ENCODE measurements at regions not wholly inside any gene's neighbourhood (a gene's known extent, or its start where the extent isn't known, plus 50 kb on each side); places are given as distances from the start of the nearest gene placed in this dataset.

GRCh38 chr5:54831233-54831632 lies 154.2 kb downstream of the ESM1 start:
- H3K36me3 ChIP-seq (ENCODE audit: insufficient read depth, low read length), result no peaks in the 10 kb centered on the region
- H3K9ac ChIP-seq (ENCODE audit: low read depth, low read length), result no peak overlapping the region
- H3K9me3 ChIP-seq (ENCODE audit: control insufficient read depth, insufficient read depth, low read length), result no peaks in the 10 kb centered on the region
- no peaks in the 10 kb centered on the region for H3K4me1 ChIP-seq (ENCODE audit: insufficient read depth, low read length)

- H3K36me3 ChIP-seq (ENCODE audit: insufficient read depth, low read length), result no peaks in the 10 kb centered on the region
- no peak overlapping the region for H3K9ac ChIP-seq (ENCODE audit: low read depth, low read length)
- no peaks in the 10 kb centered on the region for H3K4me1 ChIP-seq (ENCODE audit: insufficient read depth, low read length)
- no peaks in the 10 kb centered on the region for H3K9me3 ChIP-seq (ENCODE audit: control insufficient read depth, insufficient read depth, low read length)
Observed at GRCh38 chr5:54829676-54830535, 155.5 kb downstream of the ESM1 start.

DNA sequence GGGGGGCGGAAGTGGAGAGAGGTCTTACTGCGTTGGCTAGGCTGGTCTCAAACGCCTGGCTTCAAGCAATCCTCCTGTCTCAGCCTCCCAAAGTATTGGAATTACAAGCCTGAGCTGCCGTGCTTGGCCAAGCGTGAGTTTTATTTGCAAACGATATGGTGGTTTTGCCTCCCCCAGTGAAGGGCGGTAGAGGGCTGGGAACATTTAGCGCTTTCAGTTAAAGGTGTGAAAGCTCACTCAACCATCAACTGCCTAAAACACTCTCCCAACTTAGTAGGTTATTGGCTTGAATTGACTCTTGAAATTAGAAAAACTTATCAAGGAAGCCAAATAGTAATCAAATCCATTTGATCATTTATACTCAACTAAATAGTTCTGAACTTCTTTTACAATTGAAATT lies 156.3 kb downstream of the ESM1 start:
- no peaks in the 10 kb centered on the region for H3K4me1 ChIP-seq (ENCODE audit: insufficient read depth, low read length)
- no peak overlapping the region for H3K9ac ChIP-seq (ENCODE audit: low read depth, low read length)
- H3K36me3 ChIP-seq (ENCODE audit: insufficient read depth, low read length), result no peaks in the 10 kb centered on the region
- no peaks in the 10 kb centered on the region for H3K9me3 ChIP-seq (ENCODE audit: control insufficient read depth, insufficient read depth, low read length)

DNA sequence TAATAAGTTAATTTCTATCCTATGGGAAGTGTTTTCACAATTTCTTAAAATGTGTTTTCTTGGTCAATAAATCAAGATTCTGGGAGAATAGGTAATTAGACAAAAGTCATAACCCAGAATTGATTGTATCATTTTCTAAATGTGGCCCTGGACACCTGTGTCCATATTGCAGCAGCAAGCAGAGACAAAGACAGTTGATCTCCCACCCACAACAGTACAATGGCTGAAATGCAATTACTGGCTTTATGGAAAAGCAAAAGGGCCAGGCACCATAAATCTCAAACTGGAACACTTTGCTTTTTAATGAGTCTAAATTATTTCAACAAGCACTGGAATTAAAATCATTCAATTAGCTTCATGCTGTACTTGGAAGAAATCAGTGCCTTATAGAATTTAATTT lies 157.2 kb downstream of the ESM1 start:
- Histone ChIP-seq H3K36me3 (ENCODE audit: insufficient read depth, low read length) (no peaks in the 10 kb centered on the region), H3K4me1 (ENCODE audit: insufficient read depth, low read length) (no peaks in the 10 kb centered on the region), H3K9ac (ENCODE audit: low read depth, low read length) (no peak overlapping the region), H3K9me3 (ENCODE audit: control insufficient read depth, insufficient read depth, low read length) (no peaks in the 10 kb centered on the region)

DNA sequence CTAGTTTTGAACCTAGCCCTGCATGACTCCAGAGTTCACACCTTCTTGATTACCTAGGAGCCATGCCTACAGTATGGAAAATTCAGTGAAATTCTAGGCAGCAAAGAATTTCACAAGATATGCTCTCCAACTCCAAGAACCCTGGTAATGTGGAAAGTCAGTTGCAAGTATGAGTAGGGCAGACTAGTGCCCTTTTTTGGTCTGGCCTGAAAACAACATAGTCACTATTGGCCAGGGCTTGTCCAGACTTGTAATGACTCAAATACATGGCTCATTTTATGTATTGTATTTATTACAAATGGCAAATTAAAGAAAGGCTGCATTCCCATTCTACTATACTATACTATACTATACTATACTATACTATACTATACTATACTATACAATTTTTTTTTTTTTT lies 160.4 kb downstream of the ESM1 start:
- no peaks in the 10 kb centered on the region for H3K4me1 ChIP-seq (ENCODE audit: insufficient read depth, low read length)
- H3K9me3 ChIP-seq (ENCODE audit: control insufficient read depth, insufficient read depth, low read length), result no peaks in the 10 kb centered on the region
- H3K9ac ChIP-seq (ENCODE audit: low read depth, low read length), result no peak overlapping the region
- no peaks in the 10 kb centered on the region for H3K36me3 ChIP-seq (ENCODE audit: insufficient read depth, low read length)

DNA sequence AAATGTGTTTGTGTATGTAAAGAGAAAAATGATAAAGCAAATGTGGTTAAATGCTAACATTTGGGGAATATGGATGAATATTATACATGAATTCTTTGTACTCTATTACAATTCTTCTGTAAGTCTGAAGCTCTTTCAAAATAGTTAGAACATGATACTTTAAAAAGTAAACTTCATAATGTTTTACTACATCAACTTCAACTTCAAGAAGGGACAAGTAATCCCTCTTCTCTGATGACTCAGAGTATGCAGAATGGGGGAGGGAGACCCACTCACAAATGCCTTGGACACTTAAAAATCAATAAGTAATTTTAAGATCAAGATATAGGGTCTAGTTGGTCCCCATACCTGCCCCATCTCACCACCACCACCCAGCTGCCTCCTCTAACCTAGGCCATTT lies 162.4 kb downstream of the ESM1 start:
- Histone ChIP-seq H3K9ac (ENCODE audit: low read depth, low read length) (no peak overlapping the region), H3K4me1 (ENCODE audit: insufficient read depth, low read length) (no peaks in the 10 kb centered on the region), H3K36me3 (ENCODE audit: insufficient read depth, low read length) (no peaks in the 10 kb centered on the region), H3K9me3 (ENCODE audit: control insufficient read depth, insufficient read depth, low read length) (no peaks in the 10 kb centered on the region)

DNA sequence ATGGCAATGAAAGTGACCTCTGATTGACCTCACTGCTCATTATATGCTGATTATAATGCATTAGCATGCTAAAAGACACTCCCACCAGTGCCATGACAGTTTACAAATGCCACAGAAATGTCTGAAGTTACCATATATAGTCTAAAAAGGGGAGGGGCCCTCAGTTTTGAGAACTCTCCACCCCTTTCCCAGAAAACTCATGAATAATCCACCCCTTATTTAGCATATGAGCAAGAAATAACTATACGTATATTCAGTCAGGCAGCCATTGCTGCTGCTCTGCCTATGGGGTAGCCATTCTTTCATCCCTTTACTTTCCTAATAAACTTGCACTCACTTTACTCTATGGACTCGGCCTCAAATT lies 163.1 kb downstream of the ESM1 start:
- H3K9ac ChIP-seq (ENCODE audit: low read depth, low read length), result no peak overlapping the region
- no peaks in the 10 kb centered on the region for H3K9me3 ChIP-seq (ENCODE audit: control insufficient read depth, insufficient read depth, low read length)
- H3K4me1 ChIP-seq (ENCODE audit: insufficient read depth, low read length), result no peaks in the 10 kb centered on the region
- H3K36me3 ChIP-seq (ENCODE audit: insufficient read depth, low read length), result no peaks in the 10 kb centered on the region

- Histone ChIP-seq H3K9ac (ENCODE audit: low read depth, low read length) (no peak overlapping the region), H3K36me3 (ENCODE audit: insufficient read depth, low read length) (no peaks in the 10 kb centered on the region), H3K4me1 (ENCODE audit: insufficient read depth, low read length) (no peaks in the 10 kb centered on the region), H3K9me3 (ENCODE audit: control insufficient read depth, insufficient read depth, low read length) (no peaks in the 10 kb centered on the region)
Observed at GRCh38 chr5:54821445-54822323, 163.7 kb downstream of the ESM1 start.

DNA sequence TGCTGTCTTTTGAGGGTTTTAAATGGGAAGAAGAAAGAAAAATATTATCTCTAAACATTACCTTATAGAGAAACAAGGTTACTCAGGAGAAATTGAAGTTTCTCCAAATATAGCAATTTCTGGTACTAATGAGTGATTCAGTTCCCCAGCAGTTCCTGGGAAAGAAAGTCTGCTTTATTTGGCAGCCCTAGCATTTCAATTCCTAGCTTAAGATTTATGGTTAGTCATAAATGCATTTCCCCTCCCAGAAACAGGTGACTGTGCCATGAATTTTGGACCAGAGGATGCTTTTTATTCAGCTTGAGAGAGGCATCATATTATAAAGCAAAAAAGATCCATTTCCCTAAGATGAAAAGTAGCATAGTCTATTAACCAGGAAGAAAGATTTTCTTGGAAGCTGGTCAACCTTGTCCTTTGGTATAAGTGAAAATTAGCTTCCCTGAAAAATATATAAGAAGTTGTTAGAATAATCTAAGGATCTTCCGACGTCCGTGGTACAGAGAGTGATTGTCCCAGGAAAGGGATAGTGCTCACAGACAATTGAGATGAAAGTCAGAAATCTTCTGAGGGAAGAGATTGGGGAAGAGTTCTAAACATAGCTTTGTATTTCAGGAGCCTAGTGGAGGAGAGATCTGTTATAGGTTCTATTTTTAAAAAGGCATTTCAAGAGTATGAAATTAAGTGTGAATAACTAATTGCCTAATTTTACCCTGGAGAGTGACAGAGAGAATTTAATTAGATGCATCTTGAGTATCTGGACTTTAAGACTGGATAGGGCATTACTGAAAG lies 164.9 kb downstream of the ESM1 start:
- H3K9me3 ChIP-seq (ENCODE audit: control insufficient read depth, insufficient read depth, low read length), result no peaks in the 10 kb centered on the region

GRCh38 chr5:54807421-54807820 lies 178.0 kb downstream of the ESM1 start:
- Histone ChIP-seq H3K4me1 (ENCODE audit: insufficient read depth, low read length) (no peaks in the 10 kb centered on the region), H3K9me3 (ENCODE audit: control insufficient read depth, insufficient read depth, low read length) (peaks cover 7% of the 10 kb centered on the region; the same call in 1 of the 2 replicates), H3K36me3 (ENCODE audit: insufficient read depth, low read length) (no peaks in the 10 kb centered on the region), H3K9ac (ENCODE audit: low read depth, low read length) (no peak overlapping the region)

More for the DNA sequence above, 164.9 kb downstream of the ESM1 start:
- H3K36me3 ChIP-seq (ENCODE audit: insufficient read depth, low read length), result no peaks in the 10 kb centered on the region
- no peak overlapping the region for H3K9ac ChIP-seq (ENCODE audit: low read depth, low read length)
- H3K4me1 ChIP-seq (ENCODE audit: insufficient read depth, low read length), result no peaks in the 10 kb centered on the region

DNA sequence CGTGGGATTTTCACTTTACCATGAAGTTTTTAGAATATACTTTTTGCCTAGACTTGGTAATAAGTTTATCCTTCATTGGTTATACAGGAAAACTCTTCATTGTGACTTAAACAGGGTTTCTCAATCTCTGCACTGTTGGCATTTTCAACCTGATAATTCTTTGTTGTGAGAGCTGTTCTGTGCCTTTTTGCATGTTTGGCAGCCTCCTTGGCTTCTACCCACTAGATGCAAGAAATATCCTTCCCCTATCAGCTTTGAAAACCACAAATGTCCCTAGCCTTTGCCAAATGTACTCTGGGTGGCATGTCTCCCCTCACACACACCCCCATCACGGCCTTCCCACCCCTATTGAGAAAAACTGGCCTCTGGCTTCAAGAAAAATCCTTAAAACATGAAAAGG lies 180.9 kb downstream of the ESM1 start:
- Histone ChIP-seq H3K9ac (ENCODE audit: low read depth, low read length) (no peak overlapping the region), H3K4me1 (ENCODE audit: insufficient read depth, low read length) (no peaks in the 10 kb centered on the region)

GRCh38 chr5:54804086-54804485 lies 181.3 kb downstream of the ESM1 start:
- Histone ChIP-seq H3K36me3 (ENCODE audit: insufficient read depth, low read length) (no peaks in the 10 kb centered on the region), H3K9me3 (ENCODE audit: control insufficient read depth, insufficient read depth, low read length) (peaks cover 7% of the 10 kb centered on the region; the same call in 1 of the 2 replicates), H3K4me1 (ENCODE audit: insufficient read depth, low read length) (no peaks in the 10 kb centered on the region), H3K9ac (ENCODE audit: low read depth, low read length) (no peak overlapping the region)

More for the DNA sequence above, 180.9 kb downstream of the ESM1 start:
- peaks cover 7% of the 10 kb centered on the region; the same call in 1 of the 2 replicates for H3K9me3 ChIP-seq (ENCODE audit: control insufficient read depth, insufficient read depth, low read length)
- no peaks in the 10 kb centered on the region for H3K36me3 ChIP-seq (ENCODE audit: insufficient read depth, low read length)

GRCh38 chr5:54803471-54804011 lies 181.9 kb downstream of the ESM1 start:
- Histone ChIP-seq H3K4me1 (ENCODE audit: insufficient read depth, low read length) (no peaks in the 10 kb centered on the region), H3K9ac (ENCODE audit: low read depth, low read length) (no peak overlapping the region), H3K9me3 (ENCODE audit: control insufficient read depth, insufficient read depth, low read length) (peaks cover 7% of the 10 kb centered on the region; the same call in 1 of the 2 replicates), H3K36me3 (ENCODE audit: insufficient read depth, low read length) (no peaks in the 10 kb centered on the region)

GRCh38 chr5:54799645-54800044 lies 185.7 kb downstream of the ESM1 start:
- H3K36me3 ChIP-seq (ENCODE audit: insufficient read depth, low read length), result no peaks in the 10 kb centered on the region
- H3K4me1 ChIP-seq (ENCODE audit: insufficient read depth, low read length), result no peaks in the 10 kb centered on the region
- H3K9me3 ChIP-seq (ENCODE audit: control insufficient read depth, insufficient read depth, low read length), result no peaks in the 10 kb centered on the region; the same call in 1 of the 2 replicates
- no peak overlapping the region for H3K9ac ChIP-seq (ENCODE audit: low read depth, low read length)

Measured in ES-I3 (cell line).